ENCODE measurements at regions not wholly inside any gene's neighbourhood (a gene's known extent, or its start where the extent isn't known, plus 50 kb on each side); places are given as distances from the start of the nearest gene placed in this dataset.

DNA sequence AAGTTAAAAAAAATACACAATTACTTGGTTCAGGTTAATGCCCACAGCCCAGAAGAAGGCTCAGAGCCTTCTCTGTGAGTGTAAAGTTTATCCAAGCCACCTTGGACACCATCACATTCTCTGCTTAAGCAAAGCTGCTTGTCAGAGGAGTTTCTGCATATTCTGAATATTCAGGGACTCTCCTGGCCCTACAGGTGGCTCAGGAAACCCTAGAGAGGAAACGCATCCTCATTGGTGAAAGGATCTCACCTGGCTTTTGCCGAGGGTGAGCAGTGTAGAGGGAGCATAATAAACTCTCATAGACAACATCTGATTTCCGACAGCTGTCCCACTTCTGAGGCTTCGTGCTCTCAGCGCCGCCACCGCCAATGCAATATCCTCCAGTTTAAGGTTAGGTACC is 239.9 kb upstream of the TSHZ3 start:
- no peak overlapping the region for H3K4me3 ChIP-seq (ENCODE audit: low read length in 3 of 3)
- intact Hi-C loops (cut with DNase I) = no loop called here
- no peak overlapping the region for H3K27ac ChIP-seq (ENCODE audit: low read depth in 2 of 2, low read length in 2 of 2)
- TF ChIP-seq, protein P1, sequence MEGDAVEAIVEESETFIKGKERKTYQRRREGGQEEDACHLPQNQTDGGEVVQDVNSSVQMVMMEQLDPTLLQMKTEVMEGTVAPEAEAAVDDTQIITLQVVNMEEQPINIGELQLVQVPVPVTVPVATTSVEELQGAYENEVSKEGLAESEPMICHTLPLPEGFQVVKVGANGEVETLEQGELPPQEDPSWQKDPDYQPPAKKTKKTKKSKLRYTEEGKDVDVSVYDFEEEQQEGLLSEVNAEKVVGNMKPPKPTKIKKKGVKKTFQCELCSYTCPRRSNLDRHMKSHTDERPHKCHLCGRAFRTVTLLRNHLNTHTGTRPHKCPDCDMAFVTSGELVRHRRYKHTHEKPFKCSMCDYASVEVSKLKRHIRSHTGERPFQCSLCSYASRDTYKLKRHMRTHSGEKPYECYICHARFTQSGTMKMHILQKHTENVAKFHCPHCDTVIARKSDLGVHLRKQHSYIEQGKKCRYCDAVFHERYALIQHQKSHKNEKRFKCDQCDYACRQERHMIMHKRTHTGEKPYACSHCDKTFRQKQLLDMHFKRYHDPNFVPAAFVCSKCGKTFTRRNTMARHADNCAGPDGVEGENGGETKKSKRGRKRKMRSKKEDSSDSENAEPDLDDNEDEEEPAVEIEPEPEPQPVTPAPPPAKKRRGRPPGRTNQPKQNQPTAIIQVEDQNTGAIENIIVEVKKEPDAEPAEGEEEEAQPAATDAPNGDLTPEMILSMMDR (IDR thresholded peaks at IDR 0.05; ENCODE audit: borderline replicate concordance, extremely low read depth, insufficient read depth) = no peak
- no peaks in the 10 kb centered on the region for H3K9me3 ChIP-seq (ENCODE audit: control insufficient read depth in 2 of 3, insufficient read depth in 1 of 3, low read length in 3 of 3)
- no peaks in the 10 kb centered on the region for H3K4me1 ChIP-seq (ENCODE audit: control insufficient read depth in 2 of 3, insufficient read depth in 2 of 3, low read depth in 1 of 3, low read length in 3 of 3)
- H3K9ac ChIP-seq (ENCODE audit: low read length in 3 of 3) = no peak overlapping the region
- H3K27me3 ChIP-seq (ENCODE audit: control insufficient read depth, insufficient read depth, low read length) = no peaks in the 10 kb centered on the region
- FAIRE-seq (no peak), DNase-seq (no peak)
- H3K36me3 ChIP-seq (ENCODE audit: control insufficient read depth in 2 of 3, insufficient read depth in 3 of 3, low read length in 3 of 3) = no peaks in the 10 kb centered on the region

DNA sequence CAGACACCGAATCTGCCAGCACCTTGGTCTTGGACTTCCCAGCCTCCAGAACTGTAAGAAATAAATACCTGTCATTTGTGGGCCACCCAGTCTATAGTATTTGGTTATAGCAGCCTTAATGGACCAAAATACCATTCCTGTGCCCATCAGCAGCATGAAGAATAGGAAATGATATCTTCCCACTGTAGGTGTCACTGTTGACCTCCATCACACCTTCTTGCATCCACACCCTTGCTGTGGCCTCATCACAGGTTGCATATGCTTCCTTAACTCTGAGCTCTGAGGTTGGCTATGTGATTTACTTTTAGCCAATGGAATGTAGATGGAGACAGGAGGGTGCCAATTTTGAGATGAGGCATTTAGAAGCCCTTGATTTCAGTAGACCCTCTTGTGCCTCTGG is 242.0 kb upstream of the TSHZ3 start:
- Histone ChIP-seq H3K4me1 (ENCODE audit: control insufficient read depth in 2 of 3, insufficient read depth in 2 of 3, low read depth in 1 of 3, low read length in 3 of 3) (no peaks in the 10 kb centered on the region), H3K27me3 (ENCODE audit: control insufficient read depth, insufficient read depth, low read length) (no peaks in the 10 kb centered on the region), H3K36me3 (ENCODE audit: control insufficient read depth in 2 of 3, insufficient read depth in 3 of 3, low read length in 3 of 3) (no peaks in the 10 kb centered on the region), H3K27ac (ENCODE audit: low read depth in 2 of 2, low read length in 2 of 2) (no peak overlapping the region), H3K9ac (ENCODE audit: low read length in 3 of 3) (no peak overlapping the region), H3K9me3 (ENCODE audit: control insufficient read depth in 2 of 3, insufficient read depth in 1 of 3, low read length in 3 of 3) (no peaks in the 10 kb centered on the region), H3K4me3 (ENCODE audit: low read length in 3 of 3) (no peak overlapping the region)
- intact Hi-C loops (cut with DNase I) = no loop called here
- TF ChIP-seq, protein P1 (IDR thresholded peaks at IDR 0.05; ENCODE audit: borderline replicate concordance, extremely low read depth, insufficient read depth) = no peak
- no peak for DNase-seq
- no peak for FAIRE-seq

DNA sequence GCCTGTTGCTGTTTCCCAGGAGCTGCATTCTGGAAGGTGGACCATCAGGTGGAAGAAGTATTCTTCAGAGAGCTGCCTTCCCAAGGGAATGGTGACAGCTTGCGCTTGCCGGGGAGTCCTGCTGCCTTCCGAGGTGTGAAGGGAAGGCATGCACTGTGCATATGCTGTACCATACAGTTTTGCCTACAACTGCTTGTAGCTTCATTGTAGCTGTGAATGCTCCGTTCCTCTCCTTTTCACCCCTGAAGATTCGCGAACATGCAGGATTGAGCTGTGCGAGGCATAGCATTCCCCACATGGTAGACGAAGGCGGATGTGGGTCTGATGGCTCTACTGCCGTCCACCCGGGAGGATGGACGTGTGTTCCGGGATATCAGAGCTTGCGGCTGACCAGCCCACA is 243.2 kb upstream of the TSHZ3 start:
- H3K4me1 ChIP-seq (ENCODE audit: control insufficient read depth in 2 of 3, insufficient read depth in 2 of 3, low read depth in 1 of 3, low read length in 3 of 3) = no peaks in the 10 kb centered on the region
- H3K9ac ChIP-seq (ENCODE audit: low read length in 3 of 3) = no peak overlapping the region
- no peaks in the 10 kb centered on the region for H3K27me3 ChIP-seq (ENCODE audit: control insufficient read depth, insufficient read depth, low read length)
- TF ChIP-seq, protein P1 (IDR thresholded peaks at IDR 0.05; ENCODE audit: borderline replicate concordance, extremely low read depth, insufficient read depth) = no peak
- H3K27ac ChIP-seq (ENCODE audit: low read depth in 2 of 2, low read length in 2 of 2) = no peak overlapping the region
- H3K9me3 ChIP-seq (ENCODE audit: control insufficient read depth in 2 of 3, insufficient read depth in 1 of 3, low read length in 3 of 3) = no peaks in the 10 kb centered on the region
- no peak overlapping the region for H3K4me3 ChIP-seq (ENCODE audit: low read length in 3 of 3)
- H3K36me3 ChIP-seq (ENCODE audit: control insufficient read depth in 2 of 3, insufficient read depth in 3 of 3, low read length in 3 of 3) = no peaks in the 10 kb centered on the region
- FAIRE-seq = no peak
- DNase-seq = no peak
- intact Hi-C loops (cut with DNase I) = no loop called here

DNA sequence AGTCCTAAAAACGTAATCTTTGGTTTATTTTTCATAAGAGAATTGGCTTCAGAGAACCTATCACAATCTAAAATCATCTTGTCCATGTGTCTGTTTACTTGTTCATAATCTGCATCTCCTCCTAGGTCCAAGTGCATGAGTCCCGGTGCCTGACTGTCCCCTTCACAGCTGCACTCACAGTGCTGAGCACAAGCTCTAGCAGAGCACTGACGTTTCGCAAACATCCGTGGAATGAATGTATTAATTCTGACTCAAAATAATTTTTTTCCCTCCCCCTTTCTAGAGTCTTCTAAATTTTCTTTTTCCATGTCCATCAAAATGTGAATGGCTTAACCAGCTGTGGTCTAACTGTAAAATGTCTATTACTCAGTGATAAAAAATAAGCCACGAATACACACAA is 245.5 kb upstream of the TSHZ3 start:
- TF ChIP-seq, protein P1 (IDR thresholded peaks at IDR 0.05; ENCODE audit: borderline replicate concordance, extremely low read depth, insufficient read depth) = no peak
- Histone ChIP-seq H3K27me3 (ENCODE audit: control insufficient read depth, insufficient read depth, low read length) (no peaks in the 10 kb centered on the region), H3K36me3 (ENCODE audit: control insufficient read depth in 2 of 3, insufficient read depth in 3 of 3, low read length in 3 of 3) (no peaks in the 10 kb centered on the region), H3K9me3 (ENCODE audit: control insufficient read depth in 2 of 3, insufficient read depth in 1 of 3, low read length in 3 of 3) (no peaks in the 10 kb centered on the region), H3K9ac (ENCODE audit: low read length in 3 of 3) (no peak overlapping the region), H3K4me3 (ENCODE audit: low read length in 3 of 3) (no peak overlapping the region), H3K4me1 (ENCODE audit: control insufficient read depth in 2 of 3, insufficient read depth in 2 of 3, low read depth in 1 of 3, low read length in 3 of 3) (no peaks in the 10 kb centered on the region), H3K27ac (ENCODE audit: low read depth in 2 of 2, low read length in 2 of 2) (no peak overlapping the region)
- DNase-seq (peak in 1 of 5 donors; percentile 40), FAIRE-seq (no peak)
- intact Hi-C loops (cut with DNase I) = no loop called here

Data from kidney (tissue), 13 donors.